Calu3 (cell line): ENCODE measurements at regions not wholly inside any gene's neighbourhood (a gene's known extent, or its start where the extent isn't known, plus 50 kb on each side); places are given as distances from the start of the nearest gene placed in this dataset.

Experiments
- BruUV-seq: library from RNA; stranded (reverse); fragments of 400-500 nt; replicated peaks from 2 replicates; lab custom pipeline; 2021; lab: Mats Ljungman, UMichigan
- CTCF ChIA-PET: fragments of 300-600 bp; sonication (Branson Sonifier 250); formaldehyde crosslinking; loops from one replicate; lab custom pipeline; 2022; ENCODE audit warnings: antibody characterized with exemption; lab: Charles Lee
- DNase-seq: peaks from one replicate; pipeline ENCODE4 v3.0.0; 2022
- H3K27ac Mint-ChIP-seq: one replicate; pipeline ENCODE4 v1.8.0; 2022; ENCODE audit warnings: mixed read lengths; ENCODE audit not compliant: unreplicated experiment
- H3K27me3 Mint-ChIP-seq: one replicate; pipeline ENCODE4 v1.8.0; 2022; ENCODE audit warnings: mixed read lengths; ENCODE audit not compliant: unreplicated experiment
- H3K36me3 Mint-ChIP-seq: one replicate; pipeline ENCODE4 v1.8.0; 2022; ENCODE audit warnings: mild to moderate bottlenecking, moderate library complexity, mixed read lengths; ENCODE audit not compliant: insufficient read depth, unreplicated experiment
- H3K4me1 Mint-ChIP-seq: one replicate; pipeline ENCODE4 v1.8.0; 2022; ENCODE audit warnings: mild to moderate bottlenecking, low read depth, mixed read lengths; ENCODE audit not compliant: unreplicated experiment
- H3K4me3 Mint-ChIP-seq: one replicate; pipeline ENCODE4 v1.8.0; 2022; ENCODE audit warnings: mild to moderate bottlenecking, low read depth, moderate library complexity, mixed read lengths; ENCODE audit not compliant: unreplicated experiment
- H3K9me3 Mint-ChIP-seq: one replicate; pipeline ENCODE4 v1.8.0; 2022; ENCODE audit warnings: low read depth, mixed read lengths; ENCODE audit not compliant: unreplicated experiment
- intact Hi-C: fragments of 100-400 bp; cut with micrococcal nuclease; formaldehyde crosslinking; loops from one replicate; pipeline ENCODE4 v1.10.0; 2022; ENCODE audit not compliant: unreplicated experiment
- TF ChIP-seq, protein P1 (sequence below): fragments of 200-600 bp; IDR thresholded peaks from one replicate; pipeline ENCODE4 v1.8.0; 2022; ENCODE audit warnings: antibody characterized with exemption; ENCODE audit not compliant: unreplicated experiment

DNA sequence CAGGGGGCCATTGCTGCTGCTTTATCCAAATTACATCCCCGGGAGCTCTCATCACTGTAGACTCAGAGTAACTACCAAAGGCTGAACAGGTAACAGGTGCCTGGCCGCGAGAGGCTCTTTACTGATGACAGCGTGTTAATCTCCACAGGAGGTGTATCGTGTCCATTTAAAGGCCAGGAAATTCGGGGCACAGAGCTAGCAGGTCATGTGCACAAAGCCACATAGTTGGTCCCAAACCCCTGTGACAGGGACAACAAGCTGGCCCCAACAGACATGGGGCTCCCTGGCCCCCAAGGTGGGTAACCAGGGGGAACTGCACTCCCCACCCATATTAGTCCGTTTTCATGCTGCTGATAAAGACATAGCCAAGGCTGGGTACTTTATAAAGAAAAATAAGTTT is 55.3 kb upstream of the RBFOX3 start:
- Mint-ChIP-seq H3K4me3 (no peak overlapping the region), H3K9me3 (peaks cover 2% of the 10 kb centered on the region), H3K4me1 (peaks cover 13% of the 10 kb centered on the region), H3K27me3 (peaks cover 98% of the 10 kb centered on the region), H3K27ac (no peak overlapping the region), H3K36me3 (peaks cover 16% of the 10 kb centered on the region)
- CTCF ChIA-PET, result no interaction called here
- intact Hi-C loops, result no loop called here
- TF ChIP-seq, protein P1, sequence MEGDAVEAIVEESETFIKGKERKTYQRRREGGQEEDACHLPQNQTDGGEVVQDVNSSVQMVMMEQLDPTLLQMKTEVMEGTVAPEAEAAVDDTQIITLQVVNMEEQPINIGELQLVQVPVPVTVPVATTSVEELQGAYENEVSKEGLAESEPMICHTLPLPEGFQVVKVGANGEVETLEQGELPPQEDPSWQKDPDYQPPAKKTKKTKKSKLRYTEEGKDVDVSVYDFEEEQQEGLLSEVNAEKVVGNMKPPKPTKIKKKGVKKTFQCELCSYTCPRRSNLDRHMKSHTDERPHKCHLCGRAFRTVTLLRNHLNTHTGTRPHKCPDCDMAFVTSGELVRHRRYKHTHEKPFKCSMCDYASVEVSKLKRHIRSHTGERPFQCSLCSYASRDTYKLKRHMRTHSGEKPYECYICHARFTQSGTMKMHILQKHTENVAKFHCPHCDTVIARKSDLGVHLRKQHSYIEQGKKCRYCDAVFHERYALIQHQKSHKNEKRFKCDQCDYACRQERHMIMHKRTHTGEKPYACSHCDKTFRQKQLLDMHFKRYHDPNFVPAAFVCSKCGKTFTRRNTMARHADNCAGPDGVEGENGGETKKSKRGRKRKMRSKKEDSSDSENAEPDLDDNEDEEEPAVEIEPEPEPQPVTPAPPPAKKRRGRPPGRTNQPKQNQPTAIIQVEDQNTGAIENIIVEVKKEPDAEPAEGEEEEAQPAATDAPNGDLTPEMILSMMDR, result no peak
- BruUV-seq, result no TSS peak
- no peak for DNase-seq

DNA sequence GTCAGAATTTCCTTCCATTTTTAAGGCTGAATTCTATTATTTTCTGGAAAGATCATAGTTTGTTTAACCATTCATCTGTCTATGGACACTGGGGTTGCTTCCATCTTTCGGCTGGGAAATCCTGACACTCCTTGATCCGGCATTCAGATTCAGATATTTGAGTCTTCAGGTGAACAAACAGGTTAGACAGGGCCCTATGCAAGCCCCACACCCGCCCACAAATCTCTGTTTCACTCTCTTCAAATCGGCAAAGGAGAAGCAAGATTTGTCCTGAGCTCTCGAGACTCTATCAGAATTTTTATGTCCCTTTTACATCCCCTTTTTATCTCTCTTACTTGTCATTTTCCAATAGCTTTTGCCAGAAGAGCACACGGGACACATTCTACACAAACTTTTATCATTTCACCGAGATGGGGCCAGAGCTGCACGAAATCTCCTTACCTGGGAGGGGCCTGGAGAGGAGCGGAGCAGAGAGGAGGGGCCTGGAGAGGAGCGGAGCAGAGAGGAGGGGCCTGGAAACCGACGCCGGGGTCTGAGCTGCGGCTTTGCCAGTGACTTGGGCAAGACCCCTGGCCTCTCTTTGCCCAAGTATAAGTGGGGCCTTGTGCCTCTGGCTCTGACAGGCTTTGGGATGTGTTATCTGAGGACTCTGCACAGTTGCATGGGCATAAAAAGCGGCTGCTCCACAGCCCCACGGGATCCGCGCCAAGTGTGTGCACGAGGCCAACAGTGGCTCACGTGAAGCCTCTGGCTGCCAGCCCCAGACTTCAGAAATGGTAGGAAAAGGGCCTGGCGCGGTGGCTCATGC is 54.3 kb upstream of the RBFOX3 start:
- CTCF ChIA-PET, result no interaction called here
- peak; percentile 53 for DNase-seq
- Mint-ChIP-seq H3K27ac (peak overlapping the region; percentile 66), H3K27me3 (peaks cover 98% of the 10 kb centered on the region), H3K4me3 (peak overlapping the region; percentile 74), H3K9me3 (peaks cover 2% of the 10 kb centered on the region), H3K36me3 (peaks cover 16% of the 10 kb centered on the region), H3K4me1 (peaks cover 13% of the 10 kb centered on the region)
- BruUV-seq, result no TSS peak
- intact Hi-C loops, result no loop called here
- TF ChIP-seq, protein P1, result no peak

- CTCF ChIA-PET, result no interaction called here
- Mint-ChIP-seq H3K36me3 (peaks cover 14% of the 10 kb centered on the region), H3K27ac (no peak overlapping the region), H3K9me3 (peaks cover 2% of the 10 kb centered on the region), H3K4me1 (peaks cover 13% of the 10 kb centered on the region), H3K4me3 (no peak overlapping the region), H3K27me3 (peaks cover 98% of the 10 kb centered on the region)
- intact Hi-C loops, result no loop called here
- TF ChIP-seq, protein P1, result no peak
- no peak for DNase-seq
- BruUV-seq, result no TSS peak
These were observed 50.6 kb upstream of the RBFOX3 start for GRCh38 chr17:79661292-79662041.
